ENCODE measurements at regions not wholly inside any gene's neighbourhood (a gene's known extent, or its start where the extent isn't known, plus 50 kb on each side); places are given as distances from the start of the nearest gene placed in this dataset.

GRCh38 chr4:187016101-187016500, 292.4 kb upstream of the FAT1 start:
- intact Hi-C loops (cut with DNase I): no loop called here
- DNase-seq (no peak), ATAC-seq (no peak)

- intact Hi-C loops (cut with DNase I): no loop called here
- ATAC-seq (no peak), DNase-seq (no peak)
Measured at GRCh38 chr4:187017147-187017546, 293.5 kb upstream of the FAT1 start.

GRCh38 chr4:187019896-187020295, 296.2 kb upstream of the FAT1 start:
- ATAC-seq (no peak), DNase-seq (no peak)
- intact Hi-C loops (cut with DNase I): no loop called here

GRCh38 chr4:187020676-187021075, 297.0 kb upstream of the FAT1 start:
- intact Hi-C loops (cut with DNase I): no loop called here
- DNase-seq (no peak), ATAC-seq (no peak)

GRCh38 chr4:187021436-187022205, 298.0 kb upstream of the FAT1 start:
- intact Hi-C loops (cut with DNase I): no loop called here

GRCh38 chr4:187027272-187027671, 303.6 kb upstream of the FAT1 start:
- intact Hi-C loops (cut with DNase I): no loop called here
- ATAC-seq: peak in 1 of 2 donors; percentile 47

More at GRCh38 chr4:187021436-187022205, 298.0 kb upstream of the FAT1 start:
- ATAC-seq (no peak), DNase-seq (no peak)

GRCh38 chr4:187042251-187042650, 318.6 kb upstream of the FAT1 start:
- ATAC-seq (no peak), DNase-seq (no peak)
- intact Hi-C loops (cut with DNase I): no loop called here

More at GRCh38 chr4:187027272-187027671, 303.6 kb upstream of the FAT1 start:
- DNase-seq: no peak

GRCh38 chr4:187046471-187046870, 322.8 kb upstream of the FAT1 start:
- DNase-seq: no peak
- intact Hi-C loops (cut with DNase I): no loop called here

GRCh38 chr4:187059021-187059420, 335.4 kb upstream of the FAT1 start:
- intact Hi-C loops (cut with DNase I): no loop called here
- DNase-seq: no peak
- ATAC-seq: no peak

More at GRCh38 chr4:187046471-187046870, 322.8 kb upstream of the FAT1 start:
- no peak for ATAC-seq

GRCh38 chr4:187059895-187060294, 336.2 kb upstream of the FAT1 start:
- ATAC-seq (no peak), DNase-seq (no peak)

GRCh38 chr4:187060551-187060950, 336.9 kb upstream of the FAT1 start:
- DNase-seq (no peak), ATAC-seq (no peak)
- intact Hi-C loops (cut with DNase I): no loop called here

More at GRCh38 chr4:187059895-187060294, 336.2 kb upstream of the FAT1 start:
- intact Hi-C loops (cut with DNase I): no loop called here

GRCh38 chr4:187063251-187063650, 339.6 kb upstream of the FAT1 start:
- no peak for DNase-seq
- ATAC-seq: no peak
- intact Hi-C loops (cut with DNase I): no loop called here

- no peak for DNase-seq
- intact Hi-C loops (cut with DNase I): no loop called here
- no peak for ATAC-seq
Measured at GRCh38 chr4:187064033-187064432, 340.4 kb upstream of the FAT1 start.

- no peak for ATAC-seq
- intact Hi-C loops (cut with DNase I): no loop called here
- DNase-seq: no peak
Measured at GRCh38 chr4:187065396-187065795, 341.7 kb upstream of the FAT1 start.

- DNase-seq: no peak
- intact Hi-C loops (cut with DNase I): no loop called here
- ATAC-seq: no peak
Measured at GRCh38 chr4:187065806-187066205, 342.1 kb upstream of the FAT1 start.

- no peak for DNase-seq
- intact Hi-C loops (cut with DNase I): no loop called here
- ATAC-seq: no peak
Measured at GRCh38 chr4:187069398-187069797, 345.7 kb upstream of the FAT1 start.

- ATAC-seq: no peak
- DNase-seq: no peak
- intact Hi-C loops (cut with DNase I): no loop called here
Measured at GRCh38 chr4:187070158-187070557, 346.5 kb upstream of the FAT1 start.

- ATAC-seq (no peak), DNase-seq (no peak)
- intact Hi-C loops (cut with DNase I): no loop called here
Measured at GRCh38 chr4:187070740-187071139, 347.1 kb upstream of the FAT1 start.

GRCh38 chr4:187071946-187072600, 348.4 kb upstream of the FAT1 start:
- ATAC-seq (no peak), DNase-seq (no peak)
- intact Hi-C loops (cut with DNase I): no loop called here

- DNase-seq (no peak), ATAC-seq (no peak)
- intact Hi-C loops (cut with DNase I): no loop called here
Measured at GRCh38 chr4:187073820-187074219, 350.2 kb upstream of the FAT1 start.

GRCh38 chr4:187075514-187075913, 351.9 kb upstream of the FAT1 start:
- DNase-seq: no peak
- intact Hi-C loops (cut with DNase I): no loop called here
- ATAC-seq: no peak
